Choroid plexus epithelial cell (primary cell): ENCODE measurements at regions not wholly inside any gene's neighbourhood (a gene's known extent, or its start where the extent isn't known, plus 50 kb on each side); places are given as distances from the start of the nearest gene placed in this dataset.

ENCODE experiments used
- DNase-seq: peaks from one replicate; pipeline ENCODE4 v3.0.0-alpha.2; 2010; ENCODE audit warnings: low read depth
- H3K4me3 ChIP-seq: 2 replicates; pipeline ENCODE4 v1.5.1; 2011; ENCODE audit warnings: low read depth, mild to moderate bottlenecking, control low read depth, low read length, moderate library complexity
- CTCF ChIP-seq: conservative IDR thresholded peaks from 2 replicates; pipeline ENCODE4 v1.5.1; 2011; ENCODE audit warnings: low read depth, mild to moderate bottlenecking, control low read depth, inconsistent platforms, low read length, moderate library complexity

GRCh38 chr2:81276595-81276994 is 972.0 kb upstream of the LRRTM1 start:
- DNase-seq = no peak
- no peak overlapping the region for H3K4me3 ChIP-seq
- TF ChIP-seq CTCF = no peak

GRCh38 chr2:81266106-81266505 is 961.6 kb upstream of the LRRTM1 start:
- no peak for TF ChIP-seq CTCF
- DNase-seq = no peak
- no peak overlapping the region for H3K4me3 ChIP-seq

GRCh38 chr2:81263989-81264388 is 959.4 kb upstream of the LRRTM1 start:
- TF ChIP-seq CTCF = no peak
- no peak for DNase-seq
- H3K4me3 ChIP-seq = no peak overlapping the region

GRCh38 chr2:81260320-81260719 is 955.8 kb upstream of the LRRTM1 start:
- no peak for TF ChIP-seq CTCF
- no peak for DNase-seq
- H3K4me3 ChIP-seq = no peak overlapping the region

GRCh38 chr2:81250270-81250669 is 945.7 kb upstream of the LRRTM1 start:
- DNase-seq = no peak
- TF ChIP-seq CTCF = no peak
- H3K4me3 ChIP-seq = no peak overlapping the region

GRCh38 chr2:81249152-81249551 is 944.6 kb upstream of the LRRTM1 start:
- no peak for DNase-seq
- TF ChIP-seq CTCF = no peak
- H3K4me3 ChIP-seq = no peak overlapping the region

- no peak for DNase-seq
- H3K4me3 ChIP-seq = no peak overlapping the region
- TF ChIP-seq CTCF = no peak
Observed at GRCh38 chr2:81247648-81248047, 943.1 kb upstream of the LRRTM1 start.
